ENCODE measurements at regions not wholly inside any gene's neighbourhood (a gene's known extent, or its start where the extent isn't known, plus 50 kb on each side); places are given as distances from the start of the nearest gene placed in this dataset.

- H3K27ac ChIP-seq, result no peak overlapping the region
- H3K36me3 ChIP-seq, result no peaks in the 10 kb centered on the region
- no peak for TF ChIP-seq CTCF (IDR thresholded peaks at IDR 0.05; ENCODE audit: low read depth, low read length)
- no peaks in the 10 kb centered on the region for H3K9me3 ChIP-seq (ENCODE audit: severe bottlenecking)
- H3K4me3 ChIP-seq (ENCODE audit: low read depth, low read length), result no peak overlapping the region
- peaks cover 39% of the 10 kb centered on the region for H3K27me3 ChIP-seq (ENCODE audit: insufficient read depth, low read depth, severe bottlenecking)
- DNase-seq, result no peak
These were observed 136.7 kb downstream of the FGF10 start for GRCh38 chr5:44252545-44252944.

GRCh38 chr5:44246986-44247385, 142.2 kb downstream of the FGF10 start:
- Histone ChIP-seq H3K4me3 (ENCODE audit: low read depth, low read length) (no peak overlapping the region), H3K36me3 (no peaks in the 10 kb centered on the region), H3K27me3 (ENCODE audit: insufficient read depth, low read depth, severe bottlenecking) (peaks cover 26% of the 10 kb centered on the region), H3K9me3 (ENCODE audit: severe bottlenecking) (no peaks in the 10 kb centered on the region), H3K27ac (no peak overlapping the region)
- no peak for DNase-seq
- TF ChIP-seq CTCF (IDR thresholded peaks at IDR 0.05; ENCODE audit: low read depth, low read length), result no peak

- Histone ChIP-seq H3K27me3 (ENCODE audit: insufficient read depth, low read depth, severe bottlenecking) (peaks cover 27% of the 10 kb centered on the region), H3K9me3 (ENCODE audit: severe bottlenecking) (no peaks in the 10 kb centered on the region), H3K27ac (no peak overlapping the region), H3K4me3 (ENCODE audit: low read depth, low read length) (no peak overlapping the region), H3K36me3 (no peaks in the 10 kb centered on the region)
- DNase-seq, result no peak
- TF ChIP-seq CTCF (IDR thresholded peaks at IDR 0.05; ENCODE audit: low read depth, low read length), result no peak
These were observed 143.3 kb downstream of the FGF10 start for GRCh38 chr5:44245935-44246334.

- Histone ChIP-seq H3K27ac (no peak overlapping the region), H3K9me3 (ENCODE audit: severe bottlenecking) (no peaks in the 10 kb centered on the region), H3K4me3 (ENCODE audit: low read depth, low read length) (no peak overlapping the region), H3K27me3 (ENCODE audit: insufficient read depth, low read depth, severe bottlenecking) (peaks cover 27% of the 10 kb centered on the region), H3K36me3 (no peaks in the 10 kb centered on the region)
- no peak for DNase-seq
- TF ChIP-seq CTCF (IDR thresholded peaks at IDR 0.05; ENCODE audit: low read depth, low read length), result no peak
These were observed 146.4 kb downstream of the FGF10 start for GRCh38 chr5:44242791-44243190.

- no peak for TF ChIP-seq CTCF (IDR thresholded peaks at IDR 0.05; ENCODE audit: low read depth, low read length)
- no peak overlapping the region for H3K4me3 ChIP-seq (ENCODE audit: low read depth, low read length)
- no peaks in the 10 kb centered on the region for H3K9me3 ChIP-seq (ENCODE audit: severe bottlenecking)
- no peak for DNase-seq
- H3K36me3 ChIP-seq, result no peaks in the 10 kb centered on the region
- H3K27me3 ChIP-seq (ENCODE audit: insufficient read depth, low read depth, severe bottlenecking), result peaks cover 34% of the 10 kb centered on the region
- H3K27ac ChIP-seq, result no peak overlapping the region
These were observed 153.2 kb downstream of the FGF10 start for GRCh38 chr5:44236040-44236439.

GRCh38 chr5:44233691-44234090, 155.5 kb downstream of the FGF10 start:
- no peaks in the 10 kb centered on the region for H3K9me3 ChIP-seq (ENCODE audit: severe bottlenecking)
- H3K27me3 ChIP-seq (ENCODE audit: insufficient read depth, low read depth, severe bottlenecking), result peaks cover 29% of the 10 kb centered on the region
- H3K27ac ChIP-seq, result no peak overlapping the region
- no peak for DNase-seq
- no peak overlapping the region for H3K4me3 ChIP-seq (ENCODE audit: low read depth, low read length)
- TF ChIP-seq CTCF (IDR thresholded peaks at IDR 0.05; ENCODE audit: low read depth, low read length), result no peak
- H3K36me3 ChIP-seq, result no peaks in the 10 kb centered on the region
